Karpas-422 (cell line): ENCODE measurements at regions not wholly inside any gene's neighbourhood (a gene's known extent, or its start where the extent isn't known, plus 50 kb on each side); places are given as distances from the start of the nearest gene placed in this dataset.

Source experiments
- DNase-seq: peaks from one replicate; pipeline ENCODE4 v3.0.0-alpha.2; 2015
- H2AFZ ChIP-seq: fragments of 200-600 bp; sonication (generic); 2 replicates; pipeline ENCODE4 v1.6.1; 2014; ENCODE audit warnings: antibody characterized with exemption, low read length, mixed read lengths
- H3K27ac ChIP-seq: fragments of 200-600 bp; sonication (generic); 2 replicates; pipeline ENCODE4 v1.5.1; 2014; ENCODE audit warnings: mild to moderate bottlenecking, low read length, moderate library complexity
- H3K27me3 ChIP-seq: fragments of 200-600 bp; sonication (generic); 2 replicates; pipeline ENCODE4 v1.6.1; 2014; ENCODE audit warnings: low read length, mixed read lengths
- H3K36me3 ChIP-seq: fragments of 200-600 bp; sonication (generic); 2 replicates; pipeline ENCODE4 v1.6.1; 2014; ENCODE audit warnings: low read length, mixed read lengths; ENCODE audit not compliant: insufficient read depth
- H3K4me1 ChIP-seq: fragments of 200-600 bp; sonication (generic); 2 replicates; pipeline ENCODE4 v1.6.1; 2014; ENCODE audit warnings: mild to moderate bottlenecking, low read length, mixed read lengths
- H3K4me2 ChIP-seq: fragments of 200-600 bp; sonication (generic); 2 replicates; pipeline ENCODE4 v1.6.1; 2014; ENCODE audit warnings: low read length, low read depth, mild to moderate bottlenecking; ENCODE audit not compliant: poor library complexity, severe bottlenecking
- H3K4me3 ChIP-seq: fragments of 200-600 bp; sonication (generic); 2 replicates; pipeline ENCODE4 v1.5.1; 2014; ENCODE audit warnings: mild to moderate bottlenecking, antibody characterized with exemption, low read length, mixed read lengths
- H3K79me2 ChIP-seq: fragments of 200-600 bp; sonication (generic); 2 replicates; pipeline ENCODE4 v1.6.1; 2014; ENCODE audit warnings: mild to moderate bottlenecking, low read length, mixed read lengths
- H3K9ac ChIP-seq: fragments of 200-600 bp; sonication (generic); 2 replicates; pipeline ENCODE4 v1.6.0; 2014; ENCODE audit warnings: low read length
- H3K9me2 ChIP-seq: fragments of 200-600 bp; sonication (generic), shearing (Covaris generic); replicated peaks from 2 replicates; pipeline ENCODE4 v1.6.0; 2014; ENCODE audit warnings: mild to moderate bottlenecking, low read length, moderate library complexity; ENCODE audit not compliant: insufficient read depth
- H3K9me3 ChIP-seq: fragments of 300-700, 200-600 bp; sonication (generic); 2 replicates; pipeline ENCODE4 v1.6.1; 2014; ENCODE audit warnings: low read length, mixed read lengths
- H4K20me1 ChIP-seq: fragments of 200-600 bp; sonication (generic); 2 replicates; pipeline ENCODE4 v1.6.1; 2014; ENCODE audit warnings: mild to moderate bottlenecking, antibody characterized with exemption, low read length, low read depth; ENCODE audit not compliant: insufficient read depth

DNA sequence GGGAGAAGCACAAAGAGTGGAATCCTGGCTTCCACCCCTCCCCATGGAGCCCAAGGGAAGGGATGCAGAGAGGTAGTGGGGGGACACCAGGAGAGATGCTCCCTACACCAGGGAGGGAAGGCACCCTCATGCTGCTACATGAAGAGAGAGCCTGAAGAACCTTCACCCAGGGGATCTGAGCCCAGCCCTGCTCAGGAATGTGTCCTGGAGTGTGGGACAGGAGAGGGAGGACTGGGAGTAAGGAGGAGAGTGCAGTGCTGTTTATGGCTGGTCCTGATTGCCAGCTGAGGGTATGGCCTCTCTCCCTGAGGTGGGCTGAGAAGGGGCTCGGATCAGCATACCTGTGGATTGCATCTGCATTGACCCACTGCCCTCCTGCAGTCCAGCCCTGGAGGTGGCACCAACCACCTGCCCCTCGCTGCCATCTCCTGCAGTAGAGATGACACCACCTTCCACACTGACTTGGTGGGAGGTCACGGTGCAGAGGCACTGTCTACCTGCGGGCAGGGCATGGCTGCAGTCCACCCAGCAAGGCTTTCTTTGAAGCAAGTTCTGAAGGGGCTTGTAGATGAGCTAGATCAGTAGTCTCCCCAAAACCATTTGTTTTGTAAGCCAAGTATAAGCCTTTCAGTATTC is 114.9 kb upstream of the SLC25A48 start:
- H3K4me2 ChIP-seq: no peak overlapping the region
- no peaks in the 10 kb centered on the region for H3K27me3 ChIP-seq
- H3K9me2 ChIP-seq: no peaks in the 10 kb centered on the region
- H3K27ac ChIP-seq: no peak overlapping the region
- no peaks in the 10 kb centered on the region for H3K79me2 ChIP-seq
- H3K9me3 ChIP-seq: no peaks in the 10 kb centered on the region
- H3K36me3 ChIP-seq: no peaks in the 10 kb centered on the region
- H4K20me1 ChIP-seq: no peaks in the 10 kb centered on the region
- H3K4me1 ChIP-seq: no peaks in the 10 kb centered on the region
- no peak for DNase-seq
- no peak overlapping the region for H3K4me3 ChIP-seq
- no peak overlapping the region for H3K9ac ChIP-seq
- no peak overlapping the region for H2AFZ ChIP-seq

DNA sequence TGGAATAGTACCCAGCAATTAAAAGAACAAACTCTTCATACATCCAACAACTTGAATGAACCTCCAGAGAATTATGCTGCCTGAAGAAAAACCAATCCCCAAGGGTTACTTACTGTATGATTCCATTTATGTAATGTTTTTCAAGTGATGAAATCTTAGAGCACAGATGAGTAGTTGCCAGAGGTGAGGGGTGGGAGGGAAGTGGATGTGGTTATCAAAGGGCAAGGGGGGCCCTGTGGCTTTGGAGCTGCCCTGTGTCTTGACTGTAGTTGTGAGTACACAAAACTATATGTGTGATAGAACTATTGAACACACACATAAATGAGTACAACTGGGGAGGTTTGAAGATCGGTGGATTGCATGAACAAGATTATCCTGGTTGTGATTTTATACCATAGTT is 115.8 kb upstream of the SLC25A48 start:
- H3K4me3 ChIP-seq: no peak overlapping the region
- H3K9ac ChIP-seq: no peak overlapping the region
- H2AFZ ChIP-seq: no peak overlapping the region
- no peaks in the 10 kb centered on the region for H4K20me1 ChIP-seq
- no peak overlapping the region for H3K27ac ChIP-seq
- H3K27me3 ChIP-seq: no peaks in the 10 kb centered on the region
- H3K9me3 ChIP-seq: no peaks in the 10 kb centered on the region
- no peaks in the 10 kb centered on the region for H3K36me3 ChIP-seq
- no peaks in the 10 kb centered on the region for H3K9me2 ChIP-seq
- DNase-seq: no peak
- peaks cover 5% of the 10 kb centered on the region; the same call in 1 of the 2 replicates for H3K4me1 ChIP-seq
- no peaks in the 10 kb centered on the region for H3K79me2 ChIP-seq
- no peak overlapping the region for H3K4me2 ChIP-seq

DNA sequence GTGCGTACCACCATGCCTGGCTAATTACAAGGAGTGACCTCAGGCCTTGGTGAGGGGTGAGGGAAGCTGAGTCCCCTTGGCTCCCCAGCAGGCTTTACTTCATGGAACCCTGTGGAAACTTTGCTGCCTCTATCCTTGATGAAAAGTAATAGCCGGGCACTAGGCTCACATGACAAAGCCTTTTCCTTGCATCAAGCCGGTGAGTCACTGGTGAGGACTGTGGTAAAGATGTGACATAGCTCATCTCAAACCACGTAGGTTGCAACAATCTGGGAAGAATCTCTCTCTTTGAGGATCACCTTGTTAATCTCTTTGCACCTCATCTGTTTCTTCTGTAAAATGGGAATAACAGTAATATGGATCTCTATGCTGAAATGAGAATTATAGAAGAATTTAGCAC is 116.3 kb upstream of the SLC25A48 start:
- H3K9me2 ChIP-seq: no peaks in the 10 kb centered on the region
- H3K36me3 ChIP-seq: no peaks in the 10 kb centered on the region
- H3K4me1 ChIP-seq: peaks cover 5% of the 10 kb centered on the region; the same call in 1 of the 2 replicates
- H3K9me3 ChIP-seq: no peaks in the 10 kb centered on the region
- no peak overlapping the region for H2AFZ ChIP-seq
- no peak overlapping the region for H3K4me2 ChIP-seq
- no peaks in the 10 kb centered on the region for H4K20me1 ChIP-seq
- H3K9ac ChIP-seq: no peak overlapping the region
- no peak for DNase-seq
- H3K4me3 ChIP-seq: no peak overlapping the region
- no peaks in the 10 kb centered on the region for H3K79me2 ChIP-seq
- H3K27me3 ChIP-seq: no peaks in the 10 kb centered on the region
- H3K27ac ChIP-seq: no peak overlapping the region

DNA sequence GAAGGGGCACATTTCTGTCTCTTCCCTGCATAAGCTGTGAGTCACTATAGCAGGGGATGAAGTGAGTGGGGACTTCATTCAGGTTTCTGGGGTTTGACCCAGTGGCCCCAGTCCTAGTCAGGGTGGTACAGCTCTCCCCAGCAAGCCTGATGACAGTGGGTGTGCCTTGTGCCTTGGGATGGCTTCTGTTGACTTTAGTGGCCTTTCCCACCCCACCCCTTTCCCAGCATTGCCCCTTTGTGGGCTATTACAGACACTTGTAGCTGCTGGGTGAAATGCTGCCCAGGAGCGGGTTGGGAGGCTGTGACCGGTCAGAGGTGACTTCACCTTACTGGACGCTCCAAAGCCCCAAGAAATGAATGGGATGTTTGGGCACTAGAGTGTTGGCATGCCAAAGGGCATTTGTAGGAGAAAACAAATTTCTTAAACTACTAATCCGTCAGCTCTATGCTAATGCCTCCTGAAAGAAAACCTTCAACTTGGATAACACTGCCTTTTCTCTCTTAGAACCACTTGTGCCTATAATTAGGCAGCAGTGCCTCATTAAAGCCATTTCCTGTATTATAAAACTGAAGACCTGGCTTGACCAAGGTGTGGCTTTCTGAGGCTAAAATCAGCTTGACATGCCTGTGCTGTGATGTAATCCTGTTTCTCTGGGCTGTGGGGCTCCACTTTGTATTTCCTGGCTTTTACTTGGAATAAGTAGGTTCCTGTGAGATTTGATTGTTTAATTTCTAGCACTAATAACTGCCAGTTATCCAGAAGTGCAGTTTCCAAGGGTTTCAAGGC is 119.0 kb upstream of the SLC25A48 start:
- Histone ChIP-seq H3K9me3 (no peaks in the 10 kb centered on the region), H3K9me2 (no peaks in the 10 kb centered on the region), H3K4me1 (peaks cover 5% of the 10 kb centered on the region; the same call in 1 of the 2 replicates), H3K27ac (no peak overlapping the region), H3K27me3 (no peaks in the 10 kb centered on the region), H3K79me2 (no peaks in the 10 kb centered on the region), H3K4me3 (no peak overlapping the region), H2AFZ (no peak overlapping the region), H4K20me1 (no peaks in the 10 kb centered on the region), H3K9ac (no peak overlapping the region), H3K4me2 (no peak overlapping the region), H3K36me3 (no peaks in the 10 kb centered on the region)
- no peak for DNase-seq

DNA sequence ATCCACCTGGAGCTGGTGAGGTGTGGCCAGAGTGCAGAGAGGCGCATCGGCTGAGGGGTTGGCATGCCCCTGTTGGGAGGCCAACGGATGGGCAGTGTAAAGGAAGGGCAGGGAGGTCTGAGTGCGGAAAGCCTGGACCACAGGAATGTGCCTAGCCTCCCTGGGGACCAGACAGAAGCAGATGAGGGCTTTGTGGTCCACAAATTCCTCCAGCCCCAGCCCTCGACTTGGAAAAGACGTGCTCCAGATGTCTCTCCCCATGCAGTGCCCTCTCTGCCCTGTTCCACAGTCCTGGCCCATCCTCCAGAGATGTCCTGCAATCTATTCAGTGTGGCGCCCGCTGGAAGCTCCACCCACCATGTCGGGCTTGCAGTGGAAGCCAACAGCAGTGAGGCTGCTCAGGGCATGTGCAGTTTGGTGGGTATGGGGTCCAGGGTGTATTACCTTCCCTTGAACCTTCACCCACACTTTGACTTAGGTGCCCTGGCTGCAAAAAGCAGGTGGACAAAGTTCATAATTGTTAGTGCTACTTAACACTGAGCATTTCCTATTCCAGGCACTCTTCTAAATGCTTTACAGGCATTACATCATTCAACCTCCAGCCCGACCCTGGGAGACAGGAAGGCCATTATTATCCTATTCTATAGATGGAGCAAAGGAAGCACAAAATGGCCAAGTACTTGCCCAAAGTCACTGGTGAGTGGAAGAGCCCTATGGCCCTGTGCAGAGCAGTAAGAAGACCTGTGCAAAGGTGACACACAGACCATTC is 120.2 kb upstream of the SLC25A48 start:
- Histone ChIP-seq H3K36me3 (no peaks in the 10 kb centered on the region), H3K4me1 (peaks cover 5% of the 10 kb centered on the region; the same call in 1 of the 2 replicates), H3K27ac (no peak overlapping the region), H4K20me1 (no peaks in the 10 kb centered on the region), H3K9me2 (no peaks in the 10 kb centered on the region), H3K9ac (no peak overlapping the region), H3K9me3 (no peaks in the 10 kb centered on the region), H3K4me2 (no peak overlapping the region), H3K4me3 (no peak overlapping the region), H3K27me3 (no peaks in the 10 kb centered on the region), H2AFZ (no peak overlapping the region), H3K79me2 (no peaks in the 10 kb centered on the region)
- no peak for DNase-seq

DNA sequence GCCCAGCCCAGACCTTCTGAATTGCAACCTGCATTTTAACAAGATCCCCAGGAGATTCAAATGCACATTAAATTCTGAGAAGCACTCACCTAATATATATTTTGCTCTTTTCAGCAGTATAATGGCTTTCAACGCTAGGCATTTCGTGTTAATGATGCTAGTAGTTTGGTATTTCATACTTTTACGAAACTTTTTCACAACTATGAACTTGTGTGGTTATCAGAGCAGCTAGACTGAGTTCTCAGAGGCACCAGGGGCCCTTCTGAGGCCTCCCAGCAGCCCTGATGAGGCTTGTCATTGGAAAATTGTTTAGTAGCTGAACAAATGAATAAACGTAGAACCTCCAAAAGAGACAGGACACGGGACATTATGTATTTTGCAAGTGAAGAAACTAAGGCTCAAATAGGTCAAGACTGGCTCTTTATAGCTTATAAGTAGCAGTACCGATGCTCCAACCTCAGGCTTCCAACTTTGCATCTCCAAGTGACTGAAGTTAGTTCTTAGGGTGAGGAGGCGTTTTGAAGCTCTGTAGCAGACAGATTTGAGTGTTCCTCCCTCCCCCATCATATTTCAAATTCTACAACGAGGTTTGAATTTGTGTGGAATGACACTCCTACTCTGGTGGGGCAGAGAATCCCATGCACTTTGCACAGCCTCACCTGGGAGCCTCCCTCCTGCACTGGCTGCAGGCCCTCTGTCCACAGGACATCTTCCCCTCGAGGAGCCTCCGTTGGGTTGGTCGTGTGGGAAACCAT is 121.1 kb upstream of the SLC25A48 start:
- Histone ChIP-seq H3K9me2 (no peaks in the 10 kb centered on the region), H3K4me3 (no peak overlapping the region), H3K4me1 (peaks cover 7% of the 10 kb centered on the region; the same call in 1 of the 2 replicates), H4K20me1 (no peaks in the 10 kb centered on the region), H3K79me2 (no peaks in the 10 kb centered on the region), H3K27ac (no peak overlapping the region), H3K27me3 (no peaks in the 10 kb centered on the region), H3K4me2 (no peak overlapping the region), H2AFZ (no peak overlapping the region), H3K36me3 (no peaks in the 10 kb centered on the region), H3K9me3 (no peaks in the 10 kb centered on the region), H3K9ac (no peak overlapping the region)
- no peak for DNase-seq

DNA sequence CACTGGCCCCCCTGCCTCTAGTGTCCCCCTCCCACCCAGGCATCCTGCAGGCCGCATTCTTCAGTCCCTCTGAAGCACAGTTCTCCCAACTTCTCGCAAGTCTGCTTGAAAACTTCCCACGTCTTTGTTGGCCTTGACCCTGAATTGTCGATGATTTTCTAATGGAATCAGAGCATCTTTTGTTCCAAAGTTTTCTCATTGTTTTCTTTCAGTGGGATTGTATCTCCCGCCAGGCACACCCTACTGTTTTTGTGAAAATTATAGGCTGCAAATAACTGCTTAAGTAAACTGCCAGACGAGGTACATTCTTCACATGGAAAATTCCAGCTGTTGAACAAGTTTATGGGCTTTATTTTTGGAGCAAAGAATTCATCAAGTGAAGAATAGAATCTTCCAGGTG is 122.6 kb upstream of the SLC25A48 start:
- no peak overlapping the region for H3K27ac ChIP-seq
- no peak overlapping the region for H2AFZ ChIP-seq
- H3K4me2 ChIP-seq: no peak overlapping the region
- H3K79me2 ChIP-seq: no peaks in the 10 kb centered on the region
- no peak overlapping the region for H3K4me3 ChIP-seq
- H3K9ac ChIP-seq: no peak overlapping the region
- no peak for DNase-seq
- peaks cover 10% of the 10 kb centered on the region; the same call in 1 of the 2 replicates for H3K4me1 ChIP-seq
- H3K9me2 ChIP-seq: no peaks in the 10 kb centered on the region
- H4K20me1 ChIP-seq: no peaks in the 10 kb centered on the region
- H3K27me3 ChIP-seq: no peaks in the 10 kb centered on the region
- no peaks in the 10 kb centered on the region for H3K36me3 ChIP-seq
- no peaks in the 10 kb centered on the region for H3K9me3 ChIP-seq
